K562 (cell line): ENCODE measurements at regions not wholly inside any gene's neighbourhood (a gene's known extent, or its start where the extent isn't known, plus 50 kb on each side); places are given as distances from the start of the nearest gene placed in this dataset.

ENCODE experiments used
- ATAC-seq: fragments of 200-7000 bp; cut with Tn5 transposase; 3 replicates; pipeline ENCODE4 v1.9.1; 2020; ENCODE audit warnings: moderate library complexity
- BruUV-seq: library from RNA; stranded (reverse); fragments of 400-500 nt; replicated peaks from 2 replicates; lab custom pipeline; 2021; lab: Mats Ljungman, UMichigan
- CTCF ChIA-PET: fragments of 300-600 bp; formaldehyde crosslinking; extraction: SDS; loops from one replicate; lab custom pipeline; 2021; ENCODE audit warnings: low intra/inter-chr PET ratio; lab: Yijun Ruan, JAX
- POLR2A ChIA-PET: fragments of 300-600, 350-650 bp; sonication (Branson Sonifier 250); formaldehyde crosslinking; extraction: SDS; loops from one replicate; lab custom pipeline; 2021; ENCODE audit warnings: antibody characterized with exemption, inconsistent platforms; lab: Yijun Ruan, JAX
- DNase-seq, 4 experiments: peaks; one replicate each; pipeline versions ENCODE4 v3.0.0 to v3.0.0-alpha.2; 2011 to 2018; ENCODE audit warnings: low spot score in 3 of 4, mixed read lengths in 3 of 4; ENCODE audit errors: extremely low read depth in 1 of 4
- FAIRE-seq: peaks from 2 replicates; lab custom pipeline; 2011; peaks lifted over from hg19 to GRCh38; lab: Jason Lieb, UNC
- H2AFZ ChIP-seq: 2 replicates; pipeline ENCODE4 v1.6.0; 2011; ENCODE audit warnings: low read depth, low read length, control low read depth, inconsistent platforms
- H3K27ac ChIP-seq: fragments of 200-600 bp; 3 replicates; pipeline ENCODE4 v1.8.0; 2011; ENCODE audit warnings: low read depth, mild to moderate bottlenecking, control low read depth, inconsistent platforms, low read length, moderate library complexity, mixed read lengths; ENCODE audit errors: extremely low read depth
- H3K27me3 ChIP-seq, 2 experiments: fragments of 300-600 bp in 1 of 2; 2 replicates in 1 of 2; 3 replicates in 1 of 2; pipeline versions ENCODE4 v1.6.0 to v1.8.0; 2011; ENCODE audit warnings: inconsistent platforms in 2 of 2, low read length in 2 of 2, mild to moderate bottlenecking in 1 of 2, mixed read lengths in 1 of 2, moderate library complexity in 1 of 2; ENCODE audit not compliant: control insufficient read depth in 2 of 2, insufficient read depth in 2 of 2
- H3K36me3 ChIP-seq: fragments of 300-600 bp; 3 replicates; pipeline ENCODE4 v1.8.0; 2011; ENCODE audit warnings: mild to moderate bottlenecking, low read length, inconsistent platforms; ENCODE audit not compliant: control insufficient read depth, insufficient read depth
- H3K4me1 ChIP-seq, 2 experiments: fragments of 200-600 bp in 1 of 2; replicated peaks in 1 of 2; 2 replicates in 1 of 2; 3 replicates in 1 of 2; pipeline versions ENCODE4 v1.5.1 to v1.8.0; 2011; ENCODE audit warnings: inconsistent platforms in 2 of 2, low read length in 2 of 2, mild to moderate bottlenecking in 1 of 2, mixed read lengths in 1 of 2, moderate library complexity in 1 of 2; ENCODE audit not compliant: control insufficient read depth in 2 of 2, insufficient read depth in 2 of 2
- H3K4me2 ChIP-seq: 2 replicates; pipeline ENCODE4 v1.6.1; 2011; ENCODE audit warnings: low read length, control low read depth, inconsistent platforms, mixed read lengths; ENCODE audit not compliant: insufficient read depth
- H3K4me3 ChIP-seq: fragments of 200-600 bp; sonication (generic), shearing (Covaris generic); 2 replicates; pipeline ENCODE4 v1.5.1; 2016; ENCODE audit warnings: control low read depth, inconsistent platforms
- H3K79me2 ChIP-seq: fragments of 200-600 bp; 3 replicates; pipeline ENCODE4 v1.8.0; 2011; ENCODE audit warnings: low read length, inconsistent platforms; ENCODE audit not compliant: control insufficient read depth, insufficient read depth
- H3K9ac ChIP-seq, 2 experiments: 2 replicates each; pipeline versions ENCODE4 v1.6.0 to v1.6.1; 2011; ENCODE audit warnings: low read depth in 2 of 2, low read length in 2 of 2, control low read depth in 1 of 2, inconsistent platforms in 1 of 2, mild to moderate bottlenecking in 1 of 2, mixed read lengths in 1 of 2; ENCODE audit not compliant: insufficient read depth in 1 of 2
- H3K9me1 ChIP-seq: one replicate; pipeline ENCODE4 v1.6.0; 2011; ENCODE audit warnings: inconsistent platforms, mild to moderate bottlenecking, low read length, moderate library complexity; ENCODE audit not compliant: control insufficient read depth, insufficient read depth
- H3K9me3 ChIP-seq: replicated peaks from 2 replicates; pipeline ENCODE4 v1.5.1; 2011; ENCODE audit warnings: low read depth, low read length, inconsistent platforms; ENCODE audit not compliant: control insufficient read depth, insufficient read depth
- H4K20me1 ChIP-seq: replicated peaks from 2 replicates; pipeline ENCODE4 v1.6.1; 2011; ENCODE audit warnings: low read length, inconsistent platforms, mixed read lengths; ENCODE audit not compliant: control insufficient read depth, insufficient read depth
- CHD2 ChIP-seq: IDR thresholded peaks from 2 replicates; pipeline ENCODE4 v1.6.1; 2011; ENCODE audit warnings: low read depth, low read length
- MYC ChIP-seq, 2 experiments: fragments of 250-450 bp in 1 of 2; sonication (Bioruptor Pico) in 1 of 2; IDR thresholded peaks; 2 replicates each; pipeline versions ENCODE4 v1.5.1 to v1.6.1; 2012 to 2021; ENCODE audit warnings: low read depth in 2 of 2, borderline replicate concordance in 1 of 2, improper control_type of control experiment in 1 of 2, low read length in 1 of 2, mild to moderate bottlenecking in 1 of 2, moderate library complexity in 1 of 2
- PRDM10 ChIP-seq: fragments of 450-650 bp; IDR thresholded peaks from 2 replicates; pipeline ENCODE4 v1.6.1; 2018; ENCODE audit not compliant: partially characterized antibody
- WHSC1 ChIP-seq: IDR thresholded peaks from one replicate; pipeline ENCODE4 v1.6.1; 2012; ENCODE audit warnings: low read length, control low read depth, inconsistent platforms
- XRCC3 ChIP-seq: fragments of 450-650 bp; IDR thresholded peaks from 2 replicates; pipeline ENCODE4 v1.6.1; 2017; ENCODE audit warnings: mild to moderate bottlenecking, moderate library complexity
- ZNF584 ChIP-seq: fragments of 200-800 bp; sonication (Bioruptor generic); IDR thresholded peaks from 2 replicates; pipeline ENCODE4 v1.6.1; 2016; ENCODE audit warnings: low read depth, mild to moderate bottlenecking, missing genetic modification characterization, missing compliant biosample characterization
- WGBS: fragments of 100-300 bp; shearing (Covaris generic); methylation state at CpG from one replicate; pipeline ENCODE4 v1.1.6; 2016; ENCODE audit warnings: low coverage, mixed read lengths; ENCODE audit not compliant: insufficient coverage; ENCODE audit errors: missing lambda C conversion rate; 5-methylcytosine and 5-hydroxymethylcytosine counted together
- in situ Hi-C: fragments of 300-500 bp; cut with MboI; formaldehyde crosslinking; loops from 4 replicates; pipeline ENCODE4 v1.15.0; 2018; ENCODE audit warnings: inconsistent platforms, mixed read lengths
- intact Hi-C: fragments of 100-400 bp; cut with micrococcal nuclease; formaldehyde crosslinking; loops from 2 replicates; pipeline ENCODE4 v1.14.2; 2022
- TF ChIP-seq, protein P1 (sequence below): sonication (generic); formaldehyde crosslinking; IDR thresholded peaks from 2 replicates; pipeline ENCODE4 v1.8.0; 2022; ENCODE audit warnings: missing genetic modification reagents, mild to moderate bottlenecking, moderate library complexity, borderline replicate concordance
- TF ChIP-seq, protein P2 (sequence below), 2 experiments: fragments of 150-350 bp in 1 of 2; IDR thresholded peaks; 2 replicates each; pipeline ENCODE4 v1.6.1; 2012 to 2016; ENCODE audit warnings: low read depth in 2 of 2, low read length in 2 of 2, mild to moderate bottlenecking in 1 of 2, moderate library complexity in 1 of 2

- DNase-seq, result no peak
- intact Hi-C loops, result no loop called here
- H3K9me1 ChIP-seq, result no peaks in the 10 kb centered on the region
- H3K27me3 ChIP-seq, result no peaks in the 10 kb centered on the region
- H3K4me2 ChIP-seq, result no peak overlapping the region
- no peaks in the 10 kb centered on the region for H3K9me3 ChIP-seq
- no peaks in the 10 kb centered on the region for H3K79me2 ChIP-seq
- in situ Hi-C loops, result no loop called here
- ChIA-PET POLR2A (no interaction called here), CTCF (no interaction called here)
- ATAC-seq, result no peak
- no peak for FAIRE-seq
- H4K20me1 ChIP-seq, result no peaks in the 10 kb centered on the region
- no peak overlapping the region for H3K27ac ChIP-seq
- 0% methylated on average over 7 of the region's 7 CpGs for WGBS
- BruUV-seq, result no TSS peak
- H3K9ac ChIP-seq, result no peak overlapping the region
- TF ChIP-seq MYC (IDR thresholded peaks at IDR 0.05; ENCODE audit: low read depth, low read length) (no peak), MYC (CRISPR knock-in tag; IDR thresholded peaks at IDR 0.05; ENCODE audit: borderline replicate concordance, low read depth) (no peak), WHSC1 (no peak), CHD2 (no peak), XRCC3 (no peak), ZNF584 (CRISPR knock-in tag) (no peak), PRDM10 (no peak)
- TF ChIP-seq, protein P1, sequence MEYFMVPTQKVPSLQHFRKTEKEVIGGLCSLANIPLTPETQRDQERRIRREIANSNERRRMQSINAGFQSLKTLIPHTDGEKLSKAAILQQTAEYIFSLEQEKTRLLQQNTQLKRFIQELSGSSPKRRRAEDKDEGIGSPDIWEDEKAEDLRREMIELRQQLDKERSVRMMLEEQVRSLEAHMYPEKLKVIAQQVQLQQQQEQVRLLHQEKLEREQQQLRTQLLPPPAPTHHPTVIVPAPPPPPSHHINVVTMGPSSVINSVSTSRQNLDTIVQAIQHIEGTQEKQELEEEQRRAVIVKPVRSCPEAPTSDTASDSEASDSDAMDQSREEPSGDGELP, result no peak
- TF ChIP-seq, protein P2, sequence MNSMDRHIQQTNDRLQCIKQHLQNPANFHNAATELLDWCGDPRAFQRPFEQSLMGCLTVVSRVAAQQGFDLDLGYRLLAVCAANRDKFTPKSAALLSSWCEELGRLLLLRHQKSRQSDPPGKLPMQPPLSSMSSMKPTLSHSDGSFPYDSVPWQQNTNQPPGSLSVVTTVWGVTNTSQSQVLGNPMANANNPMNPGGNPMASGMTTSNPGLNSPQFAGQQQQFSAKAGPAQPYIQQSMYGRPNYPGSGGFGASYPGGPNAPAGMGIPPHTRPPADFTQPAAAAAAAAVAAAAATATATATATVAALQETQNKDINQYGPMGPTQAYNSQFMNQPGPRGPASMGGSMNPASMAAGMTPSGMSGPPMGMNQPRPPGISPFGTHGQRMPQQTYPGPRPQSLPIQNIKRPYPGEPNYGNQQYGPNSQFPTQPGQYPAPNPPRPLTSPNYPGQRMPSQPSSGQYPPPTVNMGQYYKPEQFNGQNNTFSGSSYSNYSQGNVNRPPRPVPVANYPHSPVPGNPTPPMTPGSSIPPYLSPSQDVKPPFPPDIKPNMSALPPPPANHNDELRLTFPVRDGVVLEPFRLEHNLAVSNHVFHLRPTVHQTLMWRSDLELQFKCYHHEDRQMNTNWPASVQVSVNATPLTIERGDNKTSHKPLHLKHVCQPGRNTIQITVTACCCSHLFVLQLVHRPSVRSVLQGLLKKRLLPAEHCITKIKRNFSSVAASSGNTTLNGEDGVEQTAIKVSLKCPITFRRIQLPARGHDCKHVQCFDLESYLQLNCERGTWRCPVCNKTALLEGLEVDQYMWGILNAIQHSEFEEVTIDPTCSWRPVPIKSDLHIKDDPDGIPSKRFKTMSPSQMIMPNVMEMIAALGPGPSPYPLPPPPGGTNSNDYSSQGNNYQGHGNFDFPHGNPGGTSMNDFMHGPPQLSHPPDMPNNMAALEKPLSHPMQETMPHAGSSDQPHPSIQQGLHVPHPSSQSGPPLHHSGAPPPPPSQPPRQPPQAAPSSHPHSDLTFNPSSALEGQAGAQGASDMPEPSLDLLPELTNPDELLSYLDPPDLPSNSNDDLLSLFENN (IDR thresholded peaks at IDR 0.05; ENCODE audit: low read depth in 2 of 2, low read length in 2 of 2), result no peak
- no peak overlapping the region for H3K4me3 ChIP-seq
- no peak overlapping the region for H2AFZ ChIP-seq
- H3K4me1 ChIP-seq, result no peaks in the 10 kb centered on the region
- no peaks in the 10 kb centered on the region for H3K36me3 ChIP-seq
These were observed 240.4 kb upstream of the CDH8 start for GRCh38 chr16:62276637-62277036.
